OCI-LY1 (cell line): ENCODE measurements at regions not wholly inside any gene's neighbourhood (a gene's known extent, or its start where the extent isn't known, plus 50 kb on each side); places are given as distances from the start of the nearest gene placed in this dataset.

ENCODE experiments used
- CTCF ChIP-seq: fragments of 200-600 bp; sonication (generic), shearing (Covaris generic); IDR thresholded peaks from 2 replicates; pipeline ENCODE4 v1.5.1; 2017; ENCODE audit warnings: mild to moderate bottlenecking, antibody characterized with exemption, low read length, moderate library complexity, mixed read lengths
- EZH2 ChIP-seq: fragments of 200-600 bp; sonication (generic), shearing (Covaris generic); IDR thresholded peaks from 2 replicates; pipeline ENCODE4 v1.8.0; 2017; ENCODE audit warnings: borderline replicate concordance, mixed run types, mild to moderate bottlenecking, antibody characterized with exemption, low read length, moderate library complexity, mixed read lengths

GRCh38 chr9:81162361-81162760 is 527.0 kb downstream of the TLE1 start:
- TF ChIP-seq CTCF (no peak), EZH2 (no peak)
